Lower lobe of right lung (tissue), 2 donors: ENCODE measurements at regions not wholly inside any gene's neighbourhood (a gene's known extent, or its start where the extent isn't known, plus 50 kb on each side); places are given as distances from the start of the nearest gene placed in this dataset.

Source experiments
- ATAC-seq, 2 donors: fragments of 200-7000 bp; cut with Tn5 transposase; one replicate each; pipeline ENCODE4 v1.9.1; 2020 to 2022; ENCODE audit warnings: mild to moderate bottlenecking in 2 of 2, moderate library complexity in 2 of 2
- DNase-seq: peaks from one replicate; pipeline ENCODE4 v3.0.0-alpha.2; 2020
- H3K27ac ChIP-seq: fragments of 200-600 bp; one replicate; pipeline ENCODE4 v1.8.0; 2022
- H3K27me3 ChIP-seq: fragments of 200-600 bp; one replicate; pipeline ENCODE4 v1.8.0; 2022; ENCODE audit warnings: low read depth
- H3K36me3 ChIP-seq: fragments of 200-600 bp; one replicate; pipeline ENCODE4 v1.8.0; 2022; ENCODE audit warnings: mild to moderate bottlenecking
- H3K4me1 ChIP-seq: fragments of 200-600 bp; one replicate; pipeline ENCODE4 v1.8.0; 2022
- H3K4me3 ChIP-seq: fragments of 200-600 bp; one replicate; pipeline ENCODE4 v1.8.0; 2022; ENCODE audit warnings: mild to moderate bottlenecking
- H3K9me3 ChIP-seq: fragments of 200-600 bp; one replicate; pipeline ENCODE4 v1.8.0; 2022
- intact Hi-C: fragments of 100-400 bp; cut with DNase I; formaldehyde crosslinking; loops from one replicate; pipeline ENCODE4 v1.11.0; 2022
- TF ChIP-seq, protein P1 (sequence below): fragments of 200-600 bp; IDR thresholded peaks from one replicate; pipeline ENCODE4 v1.8.0; 2022; ENCODE audit warnings: antibody characterized with exemption, mild to moderate bottlenecking
- donor health status: DM: no; HTN: yes; CAD: no; lungs with severe emphysema.

GRCh38 chr16:25317732-25318316 is 60.2 kb upstream of the ZKSCAN2 start:
- TF ChIP-seq, protein P1, sequence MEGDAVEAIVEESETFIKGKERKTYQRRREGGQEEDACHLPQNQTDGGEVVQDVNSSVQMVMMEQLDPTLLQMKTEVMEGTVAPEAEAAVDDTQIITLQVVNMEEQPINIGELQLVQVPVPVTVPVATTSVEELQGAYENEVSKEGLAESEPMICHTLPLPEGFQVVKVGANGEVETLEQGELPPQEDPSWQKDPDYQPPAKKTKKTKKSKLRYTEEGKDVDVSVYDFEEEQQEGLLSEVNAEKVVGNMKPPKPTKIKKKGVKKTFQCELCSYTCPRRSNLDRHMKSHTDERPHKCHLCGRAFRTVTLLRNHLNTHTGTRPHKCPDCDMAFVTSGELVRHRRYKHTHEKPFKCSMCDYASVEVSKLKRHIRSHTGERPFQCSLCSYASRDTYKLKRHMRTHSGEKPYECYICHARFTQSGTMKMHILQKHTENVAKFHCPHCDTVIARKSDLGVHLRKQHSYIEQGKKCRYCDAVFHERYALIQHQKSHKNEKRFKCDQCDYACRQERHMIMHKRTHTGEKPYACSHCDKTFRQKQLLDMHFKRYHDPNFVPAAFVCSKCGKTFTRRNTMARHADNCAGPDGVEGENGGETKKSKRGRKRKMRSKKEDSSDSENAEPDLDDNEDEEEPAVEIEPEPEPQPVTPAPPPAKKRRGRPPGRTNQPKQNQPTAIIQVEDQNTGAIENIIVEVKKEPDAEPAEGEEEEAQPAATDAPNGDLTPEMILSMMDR, result no peak
- no peak overlapping the region for H3K27ac ChIP-seq
- intact Hi-C loops, result no loop called here
- ATAC-seq (no peak), DNase-seq (no peak)
- no peaks in the 10 kb centered on the region for H3K4me1 ChIP-seq
- H3K9me3 ChIP-seq, result peaks cover 11% of the 10 kb centered on the region
- H3K4me3 ChIP-seq, result no peak overlapping the region
- H3K27me3 ChIP-seq, result no peaks in the 10 kb centered on the region
- no peaks in the 10 kb centered on the region for H3K36me3 ChIP-seq

- intact Hi-C loops, result no loop called here
- Histone ChIP-seq H3K4me1 (no peaks in the 10 kb centered on the region), H3K27ac (no peak overlapping the region), H3K9me3 (peaks cover 30% of the 10 kb centered on the region), H3K27me3 (no peaks in the 10 kb centered on the region), H3K36me3 (no peaks in the 10 kb centered on the region), H3K4me3 (no peak overlapping the region)
- DNase-seq, result no peak
- TF ChIP-seq, protein P1, result no peak
- no peak for ATAC-seq
These were observed 54.3 kb upstream of the ZKSCAN2 start for GRCh38 chr16:25311950-25312349.

DNA sequence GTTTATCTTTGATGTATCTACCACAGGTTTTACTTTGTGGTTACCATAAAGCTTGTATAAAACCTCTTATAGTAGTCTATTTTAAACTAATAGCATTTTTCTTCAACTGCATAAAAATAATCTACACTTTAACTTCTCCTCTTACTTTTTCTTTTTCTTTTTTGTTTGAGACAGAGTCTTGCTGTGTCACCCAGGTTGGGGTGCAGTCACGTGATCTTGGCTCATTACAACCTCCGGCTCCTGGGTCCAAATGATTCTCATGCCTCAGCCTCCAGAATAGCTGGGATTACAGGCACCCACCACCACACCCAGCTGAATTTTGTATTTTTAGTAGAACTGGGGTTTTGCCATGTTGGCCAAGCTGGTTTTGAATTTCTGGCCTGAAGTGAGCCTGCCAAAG is 53.4 kb upstream of the ZKSCAN2 start:
- DNase-seq, result no peak
- H3K36me3 ChIP-seq, result no peaks in the 10 kb centered on the region
- no peak for ATAC-seq
- intact Hi-C loops, result no loop called here
- H3K4me3 ChIP-seq, result no peak overlapping the region
- TF ChIP-seq, protein P1, result no peak
- H3K9me3 ChIP-seq, result peaks cover 30% of the 10 kb centered on the region
- no peak overlapping the region for H3K27ac ChIP-seq
- no peaks in the 10 kb centered on the region for H3K4me1 ChIP-seq
- no peaks in the 10 kb centered on the region for H3K27me3 ChIP-seq
